G401.6 (cell line): ENCODE measurements at regions not wholly inside any gene's neighbourhood (a gene's known extent, or its start where the extent isn't known, plus 50 kb on each side); places are given as distances from the start of the nearest gene placed in this dataset.

ENCODE experiments used
- FAIRE-seq: peaks from 2 replicates; lab custom pipeline; 2012; peaks lifted over from hg19 to GRCh38; lab: Jason Lieb, UNC

DNA sequence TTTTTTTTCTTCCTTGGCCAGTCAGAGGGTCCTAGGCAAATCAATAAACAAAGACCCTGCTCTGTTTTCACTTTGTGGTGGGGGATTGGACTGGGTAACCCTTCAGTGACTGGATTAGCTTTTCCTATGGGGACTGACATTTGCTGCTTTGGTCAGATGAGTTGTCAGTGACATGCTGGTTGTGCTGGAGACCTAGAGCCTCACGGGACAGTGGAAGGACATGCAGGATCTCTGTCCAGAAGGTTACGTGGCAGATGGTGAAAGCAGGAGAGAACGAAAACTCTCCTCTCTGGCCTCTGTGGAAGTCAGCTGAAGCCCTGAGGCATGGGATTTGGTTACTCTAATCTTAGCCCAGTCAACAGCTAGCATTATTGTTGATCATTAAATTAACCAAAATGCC is 90.0 kb upstream of the BMPER start:
- FAIRE-seq = no peak

DNA sequence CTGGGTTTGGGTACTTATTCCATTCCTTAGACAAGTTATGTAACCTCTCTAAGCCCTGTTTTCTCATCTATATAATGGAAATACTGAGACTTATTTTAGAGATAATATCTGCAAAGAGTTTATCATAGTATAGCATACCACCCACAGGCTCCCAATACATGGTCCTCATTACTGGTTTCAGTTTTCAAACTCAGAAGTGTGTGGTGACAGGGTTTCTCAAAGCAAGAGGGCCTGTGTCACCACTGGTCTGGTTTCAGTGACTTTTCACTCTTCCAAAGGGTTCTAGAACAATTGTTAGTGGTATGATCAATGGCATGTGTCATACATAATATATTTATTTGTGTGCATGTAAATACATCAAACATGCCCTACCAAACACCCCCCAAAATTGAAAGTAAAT is 89.2 kb upstream of the BMPER start:
- FAIRE-seq = no peak

DNA sequence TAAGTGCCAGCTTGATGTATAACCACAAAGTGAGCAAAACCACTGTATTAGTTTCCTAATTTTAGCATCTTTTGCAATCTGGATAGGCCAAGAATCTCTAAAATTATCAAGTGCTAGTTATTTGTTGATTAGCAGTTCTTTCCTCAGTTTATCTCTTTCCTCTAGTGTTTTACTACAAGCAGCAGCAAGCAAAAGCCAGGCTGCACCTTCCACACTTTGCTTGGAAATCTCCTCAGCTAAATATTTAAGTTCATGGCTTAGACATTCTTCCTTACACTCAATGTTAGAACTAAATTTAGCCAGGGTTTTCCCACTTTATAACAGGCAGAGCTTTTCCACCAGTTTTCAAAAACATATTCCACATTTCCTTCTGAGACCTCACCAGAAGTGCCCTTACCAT is 85.7 kb upstream of the BMPER start:
- FAIRE-seq = no peak

DNA sequence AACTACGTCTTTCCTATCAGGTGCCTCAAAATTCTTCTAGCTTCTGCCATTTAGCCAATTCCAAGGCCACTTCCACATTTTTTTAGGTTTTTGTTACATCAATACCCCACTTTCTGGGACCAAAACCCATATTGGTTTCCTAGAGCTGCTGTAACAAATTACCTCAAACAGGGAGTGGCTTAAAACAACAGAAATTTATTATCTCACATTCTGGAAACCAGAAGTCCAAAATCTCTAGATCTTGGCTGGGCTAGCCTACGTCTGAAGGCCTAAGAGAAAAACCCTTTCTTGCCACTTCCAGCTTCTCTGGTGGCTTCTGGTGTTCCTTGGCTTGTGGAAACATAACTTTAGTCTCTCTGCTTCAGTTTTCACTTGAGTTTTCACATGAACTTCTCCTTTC is 85.1 kb upstream of the BMPER start:
- no peak for FAIRE-seq

DNA sequence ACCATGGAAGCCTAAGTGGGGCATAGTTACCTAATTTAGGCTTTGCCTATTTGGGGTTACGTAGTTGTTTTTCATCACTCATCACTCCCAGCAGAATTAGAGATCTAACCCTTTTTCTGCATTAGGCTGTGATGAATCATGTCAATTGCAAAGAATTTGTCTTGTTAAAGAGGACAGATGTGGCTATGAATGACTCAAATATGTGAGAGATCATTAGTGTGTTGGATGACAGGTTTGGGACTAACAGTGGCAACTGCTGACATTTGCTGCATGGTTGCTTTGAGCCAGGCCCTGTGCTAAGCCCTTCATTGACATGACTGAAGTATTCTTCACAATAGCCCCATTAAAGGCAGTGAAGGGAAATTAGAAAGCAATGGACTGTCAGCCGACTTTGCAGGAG is 83.4 kb upstream of the BMPER start:
- FAIRE-seq = no peak

DNA sequence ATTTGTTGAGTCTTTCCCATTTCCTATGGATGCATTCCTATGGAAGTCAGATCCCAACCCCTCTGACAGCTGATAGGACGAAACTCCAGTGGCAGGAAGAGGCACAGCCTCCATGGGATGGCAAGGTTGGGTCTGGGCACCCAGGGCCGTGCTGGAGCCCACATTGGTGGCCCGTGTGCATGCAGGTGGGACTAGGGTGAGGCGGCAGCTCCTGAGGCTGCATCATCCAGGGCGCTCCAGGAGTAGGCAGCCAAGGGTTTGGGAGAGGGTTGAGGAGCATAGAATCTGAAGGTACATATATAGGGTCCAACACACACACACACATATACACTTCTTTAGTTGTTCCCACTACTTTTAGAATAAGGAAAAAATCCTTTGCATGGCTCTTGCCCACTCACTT is 81.4 kb upstream of the BMPER start:
- FAIRE-seq = no peak

DNA sequence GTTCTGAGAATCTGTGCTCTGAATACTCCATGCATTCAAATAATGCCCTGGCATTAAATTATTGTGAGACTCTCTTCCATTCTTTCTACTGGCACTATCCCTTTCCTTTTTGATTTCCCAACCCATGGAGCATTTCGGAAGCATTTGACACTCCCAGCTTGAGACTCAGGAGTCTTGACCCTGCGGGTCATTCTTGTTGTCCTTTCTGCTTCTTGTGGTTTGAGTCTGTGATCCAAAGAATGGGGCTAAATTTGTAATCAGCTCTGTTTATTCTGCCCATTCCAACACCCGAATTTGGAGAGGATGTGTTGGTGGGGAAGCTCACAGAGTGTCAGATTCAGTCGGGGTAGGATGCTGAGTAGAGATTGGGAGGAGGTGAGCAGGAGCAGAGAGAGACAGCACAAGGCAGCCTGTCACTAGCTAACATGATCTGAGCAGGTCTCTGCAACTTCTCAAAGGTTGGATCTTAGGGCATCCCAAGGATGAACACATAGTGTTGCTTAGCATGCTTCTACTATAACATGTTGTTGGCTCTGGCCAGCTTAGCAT is 80.4 kb upstream of the BMPER start:
- no peak for FAIRE-seq

DNA sequence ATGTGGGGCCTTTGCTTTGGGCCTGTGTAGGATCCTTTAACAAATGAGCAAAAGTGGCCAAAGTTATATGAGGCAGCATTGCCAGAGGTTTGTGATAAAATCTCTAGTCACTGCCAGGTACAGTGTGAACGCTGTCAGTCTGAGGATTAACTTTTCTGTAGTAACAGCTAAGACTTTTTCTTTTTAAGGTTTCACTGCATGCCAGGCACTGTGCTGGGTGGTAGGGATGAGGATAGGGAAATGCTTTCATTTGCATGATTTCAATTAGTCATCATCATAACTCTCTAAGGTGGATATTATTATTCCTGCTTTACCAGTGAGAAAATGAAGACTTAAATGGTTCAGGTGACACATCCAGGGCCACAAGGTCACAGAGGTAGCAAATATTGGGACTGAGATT is 79.7 kb upstream of the BMPER start:
- no peak for FAIRE-seq

DNA sequence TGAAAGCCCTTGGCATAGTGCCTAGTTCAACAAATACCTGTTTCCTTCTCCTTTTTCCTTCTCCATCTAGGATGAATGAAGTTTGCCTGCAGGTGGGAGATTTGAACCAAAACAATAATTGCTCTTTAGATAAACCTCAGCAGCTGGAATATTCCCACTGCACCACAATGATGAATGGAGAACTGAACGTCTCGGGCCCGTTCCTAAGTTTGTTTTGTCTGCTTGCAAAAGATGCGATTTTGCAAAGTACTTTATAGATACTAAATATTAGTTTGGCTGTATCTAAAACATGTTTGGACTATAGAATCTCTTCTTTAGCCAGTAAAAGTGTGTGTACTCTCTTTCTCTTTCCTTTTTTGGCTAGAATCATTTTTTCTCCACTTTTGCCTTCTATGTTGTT is 75.8 kb upstream of the BMPER start:
- no peak for FAIRE-seq

DNA sequence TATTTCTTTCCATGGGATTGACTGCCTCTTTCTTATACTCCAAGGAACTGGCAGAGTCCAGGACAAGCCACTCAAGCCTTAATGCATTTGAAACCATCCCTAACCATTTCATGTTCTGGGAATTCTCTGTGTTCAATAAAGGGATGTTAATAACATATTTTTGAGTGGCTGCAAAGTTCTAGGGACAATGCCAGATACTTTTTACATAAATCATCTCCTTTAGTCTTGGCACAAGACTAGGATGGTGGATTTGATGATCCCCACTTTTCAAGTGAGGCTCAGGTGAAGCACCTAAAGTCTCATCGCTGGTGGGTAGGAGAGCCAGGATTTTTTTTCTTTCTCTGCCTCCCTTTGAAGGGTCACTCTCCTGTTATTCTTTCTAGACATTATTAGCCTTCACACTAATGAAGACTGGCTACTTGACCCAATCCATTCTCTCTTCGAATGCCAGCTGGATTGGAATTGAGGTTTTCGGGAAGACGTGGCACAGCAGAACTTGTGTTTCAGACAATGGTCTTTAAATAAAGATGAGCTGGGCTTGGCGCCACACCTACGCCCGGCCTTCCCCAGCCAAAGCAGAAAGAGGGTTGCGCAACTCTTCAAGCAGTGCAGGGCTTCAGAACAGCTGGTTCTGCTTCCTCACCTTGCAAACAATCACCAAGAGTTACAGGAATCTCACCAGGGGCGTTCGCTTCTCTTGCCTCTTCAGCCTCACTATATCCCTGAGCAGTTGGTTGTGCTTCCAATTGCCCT is 73.8 kb upstream of the BMPER start:
- no peak for FAIRE-seq

DNA sequence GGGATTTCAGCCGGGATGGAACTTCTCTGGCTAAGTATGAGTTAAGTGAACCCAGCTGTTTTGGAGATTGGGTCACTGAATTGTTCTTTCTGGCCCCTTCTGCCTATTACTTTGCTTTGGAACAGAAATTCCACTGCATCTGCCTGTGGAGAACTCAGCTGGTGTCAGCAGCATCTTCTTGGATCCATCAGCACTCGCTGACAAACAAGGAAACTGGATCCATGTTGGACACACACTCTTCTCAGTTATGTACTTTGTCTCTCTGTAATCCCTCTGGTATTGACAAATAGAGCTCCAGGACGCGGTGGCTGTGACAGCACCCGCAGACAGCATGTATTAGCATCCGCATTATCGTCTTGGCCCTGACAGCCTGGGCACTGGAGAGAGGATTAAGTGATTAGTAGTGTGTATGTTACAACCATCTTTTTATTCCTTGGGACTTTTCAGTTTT is 73.0 kb upstream of the BMPER start:
- FAIRE-seq = no peak

DNA sequence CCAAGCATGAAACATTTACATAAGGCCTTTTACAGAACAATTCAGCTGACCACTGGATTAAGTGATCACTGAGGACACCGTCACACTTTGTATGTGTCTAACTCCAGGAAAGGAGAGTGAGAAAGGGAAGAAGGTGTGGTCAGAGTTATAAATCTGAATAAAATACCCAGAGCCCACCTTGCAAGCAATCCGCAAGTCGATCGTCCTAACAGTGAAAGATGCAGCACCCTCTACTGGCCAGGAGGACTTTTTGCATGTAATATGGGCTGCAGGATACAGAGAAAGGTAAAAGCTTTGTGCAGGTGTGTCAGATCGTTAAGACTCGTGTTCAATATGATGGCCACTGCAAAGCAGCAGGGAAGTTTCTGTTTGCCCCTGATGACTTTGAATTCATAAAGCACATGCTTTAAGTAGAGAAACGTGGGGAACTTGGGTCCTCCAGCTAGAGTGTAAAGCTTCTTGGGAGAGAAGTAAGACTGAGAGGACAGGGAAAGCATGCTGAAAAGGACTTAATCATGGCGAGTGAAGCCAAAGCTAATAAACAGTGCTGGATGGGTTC is 68.5 kb upstream of the BMPER start:
- no peak for FAIRE-seq

DNA sequence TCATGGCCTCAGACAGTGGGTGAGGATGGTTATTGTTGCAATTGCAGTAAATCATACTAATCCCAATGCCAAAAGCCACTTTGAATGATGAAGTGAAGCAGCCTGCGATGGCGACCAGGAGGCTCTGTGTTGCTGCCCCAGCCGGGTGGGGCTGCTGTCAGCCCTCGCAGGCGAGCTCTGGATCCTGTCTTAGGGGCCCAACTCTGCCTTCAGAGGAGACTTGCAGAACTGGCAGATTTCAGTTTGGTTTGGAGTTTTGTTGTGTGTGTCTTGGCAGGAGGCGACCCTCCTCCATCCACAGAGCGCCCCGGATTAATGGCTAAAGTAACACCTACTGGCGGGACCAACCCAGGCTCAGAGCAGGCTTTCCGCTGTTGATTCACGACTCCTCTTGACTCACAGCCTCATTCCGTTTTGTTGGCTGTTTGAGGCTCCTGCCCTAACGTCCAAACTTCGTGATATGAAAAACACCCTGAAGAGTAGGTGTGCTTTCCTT is 67.9 kb upstream of the BMPER start:
- no peak for FAIRE-seq

DNA sequence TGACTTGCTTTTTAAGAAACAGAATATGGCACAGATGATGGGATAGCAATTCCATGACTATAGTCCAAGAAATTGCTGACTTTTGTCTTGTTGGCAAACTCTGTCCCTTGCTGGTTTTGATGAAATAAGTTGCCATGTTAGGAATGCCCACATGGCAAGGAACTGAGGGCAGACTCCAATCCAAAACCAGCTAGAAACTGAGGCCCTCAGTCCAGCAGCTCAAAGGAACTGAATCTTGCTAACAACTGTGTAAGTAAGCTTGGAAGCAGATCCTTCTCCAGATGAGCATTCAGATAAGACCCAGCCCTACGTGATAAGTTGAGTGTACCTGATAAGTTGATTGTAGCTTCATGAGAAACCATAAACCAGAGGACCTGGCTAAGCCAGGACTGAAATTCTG is 64.3 kb upstream of the BMPER start:
- FAIRE-seq = no peak

DNA sequence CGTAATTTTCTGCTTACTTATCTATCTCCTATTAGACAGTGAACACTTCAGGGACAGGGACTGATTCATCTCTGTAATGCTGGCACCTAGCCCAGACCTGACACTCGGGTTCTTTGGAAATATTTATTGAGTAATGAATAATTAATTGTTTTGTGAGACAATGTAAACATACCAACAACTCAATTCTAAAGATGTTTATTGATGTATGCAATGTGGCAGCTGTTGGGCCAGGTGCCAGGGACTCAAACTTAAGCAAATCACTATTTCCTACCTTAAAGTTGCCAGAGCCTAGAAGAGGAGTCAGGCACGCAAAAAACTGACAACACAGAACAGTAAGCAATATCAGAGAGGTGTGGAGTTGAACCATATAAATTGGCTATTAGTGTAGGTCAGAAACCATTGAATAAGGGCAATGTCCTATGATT is 63.6 kb upstream of the BMPER start:
- FAIRE-seq = no peak

DNA sequence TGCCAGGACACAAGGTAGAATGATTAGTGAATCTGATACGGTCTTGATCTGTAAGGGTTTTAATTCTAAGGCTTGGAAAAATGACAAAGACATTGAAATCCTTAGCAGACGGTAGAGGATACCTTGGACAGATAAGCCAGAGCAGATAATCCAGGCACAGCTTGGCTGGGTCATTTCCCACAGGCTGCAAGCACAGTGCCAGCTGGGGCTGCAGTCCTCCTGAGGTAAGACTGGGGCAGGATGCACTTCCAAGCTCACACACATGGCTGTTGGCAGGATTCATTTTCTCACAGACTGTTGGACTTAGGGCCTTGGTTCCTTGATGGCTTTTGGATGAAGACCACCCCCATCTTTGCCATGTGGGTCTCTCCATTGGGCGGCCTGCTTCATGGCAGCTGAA is 63.2 kb upstream of the BMPER start:
- no peak for FAIRE-seq

DNA sequence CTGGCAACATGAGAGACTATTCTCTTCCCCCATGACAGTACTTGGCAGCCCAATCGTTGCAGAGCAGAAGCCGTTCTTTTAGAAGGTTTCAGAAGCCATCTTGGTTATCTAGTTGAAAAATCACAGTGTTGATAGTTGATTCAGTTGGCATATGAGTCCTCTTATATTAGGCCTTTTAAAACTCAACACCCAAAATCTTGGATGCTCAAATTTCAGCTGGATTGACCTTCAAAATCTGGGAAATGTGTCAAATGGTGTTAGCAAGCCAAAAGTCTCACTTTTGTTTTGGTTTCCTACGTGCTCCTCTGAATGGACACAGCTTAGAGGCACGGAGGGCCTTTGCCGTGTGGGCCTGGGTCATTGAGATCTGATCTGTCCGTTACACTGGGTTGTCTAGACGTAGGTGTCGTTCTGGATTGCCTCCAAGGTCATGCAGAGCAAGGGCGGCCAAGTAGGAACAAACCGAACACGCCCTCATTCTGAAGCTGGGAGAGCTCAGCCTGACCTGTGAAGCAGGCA is 59.3 kb upstream of the BMPER start:
- no peak for FAIRE-seq

DNA sequence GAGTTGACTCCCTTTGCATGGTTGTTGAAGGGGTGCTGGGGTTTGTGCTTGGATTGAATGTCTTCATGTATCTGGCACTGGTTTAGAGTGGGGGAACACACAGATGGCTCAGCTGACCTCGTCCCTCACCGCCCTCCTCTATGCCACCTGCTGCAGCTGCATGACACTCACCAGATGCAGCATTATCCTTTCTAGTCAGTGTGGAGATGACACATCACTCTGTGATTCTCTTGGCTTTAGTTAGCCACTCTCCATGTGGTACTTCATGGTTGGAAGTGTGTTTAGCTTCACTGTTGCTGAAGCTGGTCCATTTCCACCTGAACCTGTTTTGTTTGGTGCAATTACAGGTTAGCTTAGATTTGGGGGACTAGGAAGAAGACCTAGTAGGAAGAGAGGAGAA is 56.3 kb upstream of the BMPER start:
- FAIRE-seq = no peak

DNA sequence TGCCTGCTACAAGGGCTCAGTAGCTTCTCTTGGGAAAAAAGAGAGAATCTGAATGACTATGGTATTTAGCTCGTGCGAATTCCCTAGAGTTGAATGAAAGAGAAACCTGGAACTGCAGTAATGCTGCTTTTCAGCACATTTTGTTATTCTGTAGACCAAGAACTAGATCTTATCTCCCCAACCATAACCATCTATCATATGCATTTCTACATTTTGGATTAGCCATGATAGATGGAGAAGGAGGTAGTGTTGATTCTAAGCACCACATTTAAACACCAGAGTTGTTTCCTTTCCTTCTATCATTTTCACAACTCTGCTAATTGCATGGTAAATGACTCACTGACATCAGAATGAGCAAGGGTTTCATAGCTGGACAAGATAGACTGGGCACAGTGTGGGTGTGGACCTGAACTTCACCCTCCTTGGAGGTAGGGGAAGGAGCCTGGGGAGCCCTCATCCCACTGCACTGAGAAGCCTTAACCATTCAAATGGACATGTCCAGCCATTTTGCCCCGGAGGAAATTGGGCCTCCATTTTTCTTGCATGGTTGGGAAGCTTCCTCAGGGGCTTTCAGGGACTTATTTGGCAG is 55.3 kb upstream of the BMPER start:
- FAIRE-seq = no peak

DNA sequence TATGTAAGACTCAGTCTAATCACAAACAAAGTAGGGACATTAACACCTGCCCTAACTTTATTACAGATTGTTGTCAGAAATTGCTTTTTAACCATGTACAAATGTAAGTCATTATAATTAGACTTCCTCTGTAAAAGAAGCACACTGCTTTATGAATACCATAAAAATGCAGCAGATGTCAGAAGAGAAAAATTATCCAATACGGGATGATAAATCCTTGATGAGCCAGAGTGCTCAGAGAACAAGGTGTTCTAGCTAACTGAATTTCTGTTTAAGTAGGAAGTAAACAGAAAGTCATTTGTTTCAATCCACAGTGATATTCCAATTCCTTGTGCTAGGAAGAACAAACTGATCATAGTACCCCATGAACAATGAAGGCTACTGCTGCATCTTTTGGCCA is 54.6 kb upstream of the BMPER start:
- FAIRE-seq = no peak

DNA sequence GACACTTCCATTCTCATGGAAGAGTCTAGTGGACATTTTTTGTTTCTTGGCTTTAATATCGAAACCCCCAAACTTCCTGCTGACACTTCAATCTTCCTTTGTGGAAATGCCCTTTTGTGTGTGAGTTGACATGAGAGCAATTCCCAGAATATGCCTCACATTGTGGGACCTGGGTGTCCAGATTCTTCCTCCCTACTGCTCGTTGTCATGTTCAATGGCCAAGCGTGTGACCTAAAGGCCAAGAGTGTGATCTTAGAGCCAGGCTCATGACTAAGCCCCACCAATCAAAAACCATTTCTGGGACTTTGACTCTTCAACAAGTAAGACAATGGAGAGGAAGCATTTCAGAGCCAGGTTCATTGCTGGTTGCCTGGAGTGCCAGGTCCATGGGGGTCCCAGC is 52.5 kb upstream of the BMPER start:
- no peak for FAIRE-seq

DNA sequence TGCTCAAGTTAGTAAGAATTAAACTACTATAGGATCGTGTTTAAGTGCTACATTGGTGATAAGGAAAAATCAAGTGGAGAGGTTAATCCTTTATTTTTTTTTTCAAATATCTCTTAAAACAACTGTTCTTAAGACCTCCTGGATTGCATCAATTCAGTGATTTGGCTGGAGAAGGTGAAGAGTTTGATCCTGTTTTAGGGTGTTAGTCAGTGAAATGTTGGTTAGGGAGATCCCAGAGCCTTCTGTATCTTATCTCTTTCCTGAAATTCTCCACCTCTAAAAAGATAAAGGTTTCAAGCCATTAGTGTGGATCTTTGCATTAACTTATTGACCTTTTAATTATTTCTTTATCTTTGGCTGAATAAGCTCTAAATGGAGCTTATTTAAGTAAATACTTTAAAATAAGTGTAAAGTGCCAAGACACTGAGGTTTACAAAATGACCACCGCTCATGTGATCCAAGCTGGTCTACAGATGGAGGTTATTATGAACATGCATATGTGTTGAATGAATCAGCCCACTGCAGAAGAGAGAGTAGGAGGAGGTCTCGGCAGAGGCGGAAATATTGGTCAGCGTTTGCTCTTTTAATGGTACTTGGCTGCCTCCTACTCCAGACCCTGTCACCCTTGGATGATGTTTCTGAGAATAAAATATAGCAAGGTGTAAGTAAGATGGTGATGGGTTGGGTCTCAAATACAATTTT is 51.8 kb upstream of the BMPER start:
- no peak for FAIRE-seq

DNA sequence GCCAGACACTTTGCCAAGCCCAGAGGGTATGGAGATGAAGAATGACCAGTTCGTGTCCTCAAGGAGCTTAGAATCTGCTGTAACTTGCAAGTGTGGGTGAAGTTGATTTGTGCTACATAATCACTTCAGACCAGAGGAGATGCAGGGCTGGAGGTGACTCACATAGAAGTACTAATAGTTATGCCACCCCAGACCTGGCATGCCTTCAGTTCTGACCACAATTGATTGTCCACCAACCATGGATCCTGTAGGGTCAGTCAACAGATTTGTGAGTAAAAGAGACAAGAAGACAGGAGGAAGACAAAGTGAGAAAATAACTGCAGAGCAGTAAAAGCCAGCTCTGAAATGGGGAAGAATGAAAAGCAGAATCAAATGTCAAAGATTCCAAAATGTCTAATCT is 51.2 kb upstream of the BMPER start:
- FAIRE-seq = no peak
